OCI-LY3 (cell line): ENCODE measurements at regions not wholly inside any gene's neighbourhood (a gene's known extent, or its start where the extent isn't known, plus 50 kb on each side); places are given as distances from the start of the nearest gene placed in this dataset.

Experiments
- CTCF ChIP-seq: fragments of 200-600, 300-600 bp; sonication (generic); IDR thresholded peaks from 2 replicates; pipeline ENCODE4 v1.5.1; 2014; ENCODE audit warnings: antibody characterized with exemption, low read length, low read depth
- EZH2phosphoT487 ChIP-seq: fragments of 200-600 bp; shearing (Covaris generic); IDR thresholded peaks from 2 replicates; pipeline ENCODE4 v1.6.1; 2018; ENCODE audit warnings: antibody characterized with exemption, mixed run types, low read depth

- TF ChIP-seq CTCF (no peak), EZH2phosphoT487 (no peak)
Observed at GRCh38 chr16:66300037-66300436, 66.5 kb upstream of the CDH5 start.
